K562 (cell line): ENCODE measurements at regions not wholly inside any gene's neighbourhood (a gene's known extent, or its start where the extent isn't known, plus 50 kb on each side); places are given as distances from the start of the nearest gene placed in this dataset.

ENCODE experiments used
- ATAC-seq: fragments of 200-7000 bp; cut with Tn5 transposase; 3 replicates; pipeline ENCODE4 v1.9.1; 2020; ENCODE audit warnings: moderate library complexity
- BruUV-seq: library from RNA; stranded (reverse); fragments of 400-500 nt; replicated peaks from 2 replicates; lab custom pipeline; 2021; lab: Mats Ljungman, UMichigan
- CTCF ChIA-PET: fragments of 300-600 bp; formaldehyde crosslinking; extraction: SDS; loops from one replicate; lab custom pipeline; 2021; ENCODE audit warnings: low intra/inter-chr PET ratio; lab: Yijun Ruan, JAX
- POLR2A ChIA-PET: fragments of 300-600, 350-650 bp; sonication (Branson Sonifier 250); formaldehyde crosslinking; extraction: SDS; loops from one replicate; lab custom pipeline; 2021; ENCODE audit warnings: antibody characterized with exemption, inconsistent platforms; lab: Yijun Ruan, JAX
- DNase-seq, 4 experiments: peaks; one replicate each; pipeline versions ENCODE4 v3.0.0 to v3.0.0-alpha.2; 2011 to 2018; ENCODE audit warnings: low spot score in 3 of 4, mixed read lengths in 3 of 4; ENCODE audit errors: extremely low read depth in 1 of 4
- FAIRE-seq: peaks from 2 replicates; lab custom pipeline; 2011; peaks lifted over from hg19 to GRCh38; lab: Jason Lieb, UNC
- H2AFZ ChIP-seq: 2 replicates; pipeline ENCODE4 v1.6.0; 2011; ENCODE audit warnings: low read depth, low read length, control low read depth, inconsistent platforms
- H3K27ac ChIP-seq: fragments of 200-600 bp; 3 replicates; pipeline ENCODE4 v1.8.0; 2011; ENCODE audit warnings: low read depth, mild to moderate bottlenecking, control low read depth, inconsistent platforms, low read length, moderate library complexity, mixed read lengths; ENCODE audit errors: extremely low read depth
- H3K27me3 ChIP-seq, 2 experiments: fragments of 300-600 bp in 1 of 2; 2 replicates in 1 of 2; 3 replicates in 1 of 2; pipeline versions ENCODE4 v1.6.0 to v1.8.0; 2011; ENCODE audit warnings: inconsistent platforms in 2 of 2, low read length in 2 of 2, mild to moderate bottlenecking in 1 of 2, mixed read lengths in 1 of 2, moderate library complexity in 1 of 2; ENCODE audit not compliant: control insufficient read depth in 2 of 2, insufficient read depth in 2 of 2
- H3K36me3 ChIP-seq: fragments of 300-600 bp; 3 replicates; pipeline ENCODE4 v1.8.0; 2011; ENCODE audit warnings: mild to moderate bottlenecking, low read length, inconsistent platforms; ENCODE audit not compliant: control insufficient read depth, insufficient read depth
- H3K4me1 ChIP-seq, 2 experiments: fragments of 200-600 bp in 1 of 2; replicated peaks in 1 of 2; 2 replicates in 1 of 2; 3 replicates in 1 of 2; pipeline versions ENCODE4 v1.5.1 to v1.8.0; 2011; ENCODE audit warnings: inconsistent platforms in 2 of 2, low read length in 2 of 2, mild to moderate bottlenecking in 1 of 2, mixed read lengths in 1 of 2, moderate library complexity in 1 of 2; ENCODE audit not compliant: control insufficient read depth in 2 of 2, insufficient read depth in 2 of 2
- H3K4me2 ChIP-seq: 2 replicates; pipeline ENCODE4 v1.6.1; 2011; ENCODE audit warnings: low read length, control low read depth, inconsistent platforms, mixed read lengths; ENCODE audit not compliant: insufficient read depth
- H3K4me3 ChIP-seq: fragments of 200-600 bp; sonication (generic), shearing (Covaris generic); 2 replicates; pipeline ENCODE4 v1.5.1; 2016; ENCODE audit warnings: control low read depth, inconsistent platforms
- H3K79me2 ChIP-seq: fragments of 200-600 bp; 3 replicates; pipeline ENCODE4 v1.8.0; 2011; ENCODE audit warnings: low read length, inconsistent platforms; ENCODE audit not compliant: control insufficient read depth, insufficient read depth
- H3K9ac ChIP-seq, 2 experiments: 2 replicates each; pipeline versions ENCODE4 v1.6.0 to v1.6.1; 2011; ENCODE audit warnings: low read depth in 2 of 2, low read length in 2 of 2, control low read depth in 1 of 2, inconsistent platforms in 1 of 2, mild to moderate bottlenecking in 1 of 2, mixed read lengths in 1 of 2; ENCODE audit not compliant: insufficient read depth in 1 of 2
- H3K9me1 ChIP-seq: one replicate; pipeline ENCODE4 v1.6.0; 2011; ENCODE audit warnings: inconsistent platforms, mild to moderate bottlenecking, low read length, moderate library complexity; ENCODE audit not compliant: control insufficient read depth, insufficient read depth
- H3K9me3 ChIP-seq: replicated peaks from 2 replicates; pipeline ENCODE4 v1.5.1; 2011; ENCODE audit warnings: low read depth, low read length, inconsistent platforms; ENCODE audit not compliant: control insufficient read depth, insufficient read depth
- H4K20me1 ChIP-seq: replicated peaks from 2 replicates; pipeline ENCODE4 v1.6.1; 2011; ENCODE audit warnings: low read length, inconsistent platforms, mixed read lengths; ENCODE audit not compliant: control insufficient read depth, insufficient read depth
- ATF1 ChIP-seq, 2 experiments: fragments of 450-650 bp in 1 of 2; IDR thresholded peaks; 2 replicates each; pipeline ENCODE4 v1.6.1; 2016; ENCODE audit warnings: missing compliant biosample characterization in 1 of 2, missing genetic modification characterization in 1 of 2
- FOXJ2 ChIP-seq: fragments of 200-800 bp; sonication (Bioruptor generic); IDR thresholded peaks from 2 replicates; pipeline ENCODE4 v1.6.1; 2016; ENCODE audit warnings: missing genetic modification characterization, missing compliant biosample characterization
- L3MBTL2 ChIP-seq: fragments of 450-650 bp; IDR thresholded peaks from 2 replicates; pipeline ENCODE4 v1.6.1; 2016; ENCODE audit warnings: mild to moderate bottlenecking, moderate library complexity
- NCOA2 ChIP-seq, 2 experiments: fragments of 450-650 bp; IDR thresholded peaks; 2 replicates each; pipeline ENCODE4 v1.6.1; 2018; ENCODE audit warnings: mild to moderate bottlenecking in 2 of 2, moderate library complexity in 1 of 2; ENCODE audit not compliant: partially characterized antibody in 2 of 2
- PHF21A ChIP-seq: fragments of 450-650 bp; IDR thresholded peaks from 2 replicates; pipeline ENCODE4 v1.6.1; 2017; ENCODE audit warnings: low read depth, borderline replicate concordance
- TCF7L2 ChIP-seq: fragments of 150-350 bp; IDR thresholded peaks from 2 replicates; pipeline ENCODE4 v1.6.1; 2016; ENCODE audit warnings: low read depth, mild to moderate bottlenecking, low read length, moderate library complexity
- ZNF23 ChIP-seq: fragments of 250-450 bp; sonication (Bioruptor Pico); IDR thresholded peaks from 2 replicates; pipeline ENCODE4 v1.4.0; 2020; ENCODE audit warnings: mild to moderate bottlenecking
- ZNF253 ChIP-seq: fragments of 250-450 bp; sonication (Bioruptor Pico); conservative IDR thresholded peaks from 2 replicates; pipeline ENCODE4 v1.6.1; 2021; ENCODE audit warnings: mild to moderate bottlenecking
- ZNF3 ChIP-seq: fragments of 250-450 bp; sonication (Bioruptor Pico); IDR thresholded peaks from 2 replicates; pipeline ENCODE4 v1.5.0; 2021; ENCODE audit warnings: mild to moderate bottlenecking, moderate library complexity
- ZNF436 ChIP-seq: fragments of 250-450, 450-650 bp; sonication (Bioruptor Pico); formaldehyde crosslinking; IDR thresholded peaks from 2 replicates; pipeline ENCODE4 v1.7.0; 2020; ENCODE audit warnings: mild to moderate bottlenecking
- in situ Hi-C: fragments of 300-500 bp; cut with MboI; formaldehyde crosslinking; loops from 4 replicates; pipeline ENCODE4 v1.15.0; 2018; ENCODE audit warnings: inconsistent platforms, mixed read lengths
- intact Hi-C: fragments of 100-400 bp; cut with micrococcal nuclease; formaldehyde crosslinking; loops from 2 replicates; pipeline ENCODE4 v1.14.2; 2022
- TF ChIP-seq, protein P1 (sequence below): fragments of 250-450 bp; sonication (Bioruptor Pico); IDR thresholded peaks from 2 replicates; pipeline ENCODE4 v1.5.0; 2021; ENCODE audit warnings: mild to moderate bottlenecking, borderline replicate concordance
- TF ChIP-seq, protein P2 (sequence below): fragments of 450-650 bp; IDR thresholded peaks from 2 replicates; pipeline ENCODE4 v1.7.1; 2018; ENCODE audit warnings: mild to moderate bottlenecking, low read depth; ENCODE audit not compliant: partially characterized antibody
- TF ChIP-seq, protein P3 (sequence below): fragments of 450-650 bp; formaldehyde crosslinking; IDR thresholded peaks from 2 replicates; pipeline ENCODE4 v1.4.0; 2020; ENCODE audit warnings: mild to moderate bottlenecking, mixed read lengths

- Histone ChIP-seq H3K4me1 (no peaks in the 10 kb centered on the region), H3K36me3 (no peaks in the 10 kb centered on the region), H3K4me3 (no peak overlapping the region), H3K27ac (no peak overlapping the region), H3K4me2 (no peak overlapping the region), H3K9me1 (no peaks in the 10 kb centered on the region), H3K9me3 (no peaks in the 10 kb centered on the region; the same call in 1 of the 2 replicates), H3K79me2 (no peaks in the 10 kb centered on the region), H2AFZ (no peak overlapping the region), H3K9ac (no peak overlapping the region), H3K27me3 (no peaks in the 10 kb centered on the region), H4K20me1 (no peaks in the 10 kb centered on the region)
- DNase-seq = no peak
- BruUV-seq = no TSS peak
- POLR2A ChIA-PET = no interaction called here
- FAIRE-seq = no peak
- ATAC-seq = no peak
- intact Hi-C loops = no loop called here
- in situ Hi-C loops = no loop called here
- CTCF ChIA-PET = interaction anchor here (0.6 kb wide), 1 partner anchor 189 kb away, joined by 3 read pairs; no protein-coding TSS in a partner anchor
- TF ChIP-seq TCF7L2 (no peak), ZNF23 (CRISPR knock-in tag) (no peak), ZNF253 (no peak), ATF1 (CRISPR knock-in tag; IDR thresholded peaks at IDR 0.05) (no peak), ATF1 (tag; IDR thresholded peaks at IDR 0.05) (no peak), PHF21A (no peak), NCOA2 (IDR thresholded peaks at IDR 0.05; ENCODE audit: partially characterized antibody in 2 of 2) (no peak), ZNF3 (CRISPR knock-in tag) (no peak), FOXJ2 (tag) (no peak), L3MBTL2 (no peak), ZNF436 (CRISPR knock-in tag) (no peak)
- TF ChIP-seq, protein P1, sequence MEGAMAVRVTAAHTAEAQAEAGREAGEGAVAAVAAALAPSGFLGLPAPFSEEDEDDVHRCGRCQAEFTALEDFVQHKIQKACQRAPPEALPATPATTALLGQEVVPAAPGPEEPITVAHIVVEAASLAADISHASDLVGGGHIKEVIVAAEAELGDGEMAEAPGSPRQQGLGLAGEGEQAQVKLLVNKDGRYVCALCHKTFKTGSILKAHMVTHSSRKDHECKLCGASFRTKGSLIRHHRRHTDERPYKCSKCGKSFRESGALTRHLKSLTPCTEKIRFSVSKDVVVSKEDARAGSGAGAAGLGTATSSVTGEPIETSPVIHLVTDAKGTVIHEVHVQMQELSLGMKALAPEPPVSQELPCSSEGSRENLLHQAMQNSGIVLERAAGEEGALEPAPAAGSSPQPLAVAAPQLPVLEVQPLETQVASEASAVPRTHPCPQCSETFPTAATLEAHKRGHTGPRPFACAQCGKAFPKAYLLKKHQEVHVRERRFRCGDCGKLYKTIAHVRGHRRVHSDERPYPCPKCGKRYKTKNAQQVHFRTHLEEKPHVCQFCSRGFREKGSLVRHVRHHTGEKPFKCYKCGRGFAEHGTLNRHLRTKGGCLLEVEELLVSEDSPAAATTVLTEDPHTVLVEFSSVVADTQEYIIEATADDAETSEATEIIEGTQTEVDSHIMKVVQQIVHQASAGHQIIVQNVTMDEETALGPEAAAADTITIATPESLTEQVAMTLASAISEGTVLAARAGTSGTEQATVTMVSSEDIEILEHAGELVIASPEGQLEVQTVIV (CRISPR knock-in tag) = no peak
- TF ChIP-seq, protein P2, sequence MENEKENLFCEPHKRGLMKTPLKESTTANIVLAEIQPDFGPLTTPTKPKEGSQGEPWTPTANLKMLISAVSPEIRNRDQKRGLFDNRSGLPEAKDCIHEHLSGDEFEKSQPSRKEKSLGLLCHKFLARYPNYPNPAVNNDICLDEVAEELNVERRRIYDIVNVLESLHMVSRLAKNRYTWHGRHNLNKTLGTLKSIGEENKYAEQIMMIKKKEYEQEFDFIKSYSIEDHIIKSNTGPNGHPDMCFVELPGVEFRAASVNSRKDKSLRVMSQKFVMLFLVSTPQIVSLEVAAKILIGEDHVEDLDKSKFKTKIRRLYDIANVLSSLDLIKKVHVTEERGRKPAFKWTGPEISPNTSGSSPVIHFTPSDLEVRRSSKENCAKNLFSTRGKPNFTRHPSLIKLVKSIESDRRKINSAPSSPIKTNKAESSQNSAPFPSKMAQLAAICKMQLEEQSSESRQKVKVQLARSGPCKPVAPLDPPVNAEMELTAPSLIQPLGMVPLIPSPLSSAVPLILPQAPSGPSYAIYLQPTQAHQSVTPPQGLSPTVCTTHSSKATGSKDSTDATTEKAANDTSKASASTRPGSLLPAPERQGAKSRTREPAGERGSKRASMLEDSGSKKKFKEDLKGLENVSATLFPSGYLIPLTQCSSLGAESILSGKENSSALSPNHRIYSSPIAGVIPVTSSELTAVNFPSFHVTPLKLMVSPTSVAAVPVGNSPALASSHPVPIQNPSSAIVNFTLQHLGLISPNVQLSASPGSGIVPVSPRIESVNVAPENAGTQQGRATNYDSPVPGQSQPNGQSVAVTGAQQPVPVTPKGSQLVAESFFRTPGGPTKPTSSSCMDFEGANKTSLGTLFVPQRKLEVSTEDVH = no peak
- TF ChIP-seq, protein P3, sequence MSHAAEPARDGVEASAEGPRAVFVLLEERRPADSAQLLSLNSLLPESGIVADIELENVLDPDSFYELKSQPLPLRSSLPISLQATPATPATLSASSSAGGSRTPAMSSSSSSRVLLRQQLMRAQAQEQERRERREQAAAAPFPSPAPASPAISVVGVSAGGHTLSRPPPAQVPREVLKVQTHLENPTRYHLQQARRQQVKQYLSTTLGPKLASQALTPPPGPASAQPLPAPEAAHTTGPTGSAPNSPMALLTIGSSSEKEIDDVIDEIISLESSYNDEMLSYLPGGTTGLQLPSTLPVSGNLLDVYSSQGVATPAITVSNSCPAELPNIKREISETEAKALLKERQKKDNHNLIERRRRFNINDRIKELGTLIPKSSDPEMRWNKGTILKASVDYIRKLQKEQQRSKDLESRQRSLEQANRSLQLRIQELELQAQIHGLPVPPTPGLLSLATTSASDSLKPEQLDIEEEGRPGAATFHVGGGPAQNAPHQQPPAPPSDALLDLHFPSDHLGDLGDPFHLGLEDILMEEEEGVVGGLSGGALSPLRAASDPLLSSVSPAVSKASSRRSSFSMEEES (CRISPR knock-in tag) = no peak
These were observed 621.0 kb upstream of the ANO3 start for GRCh38 chr11:25710975-25711374.
